ENCODE measurements at regions not wholly inside any gene's neighbourhood (a gene's known extent, or its start where the extent isn't known, plus 50 kb on each side); places are given as distances from the start of the nearest gene placed in this dataset.

DNA sequence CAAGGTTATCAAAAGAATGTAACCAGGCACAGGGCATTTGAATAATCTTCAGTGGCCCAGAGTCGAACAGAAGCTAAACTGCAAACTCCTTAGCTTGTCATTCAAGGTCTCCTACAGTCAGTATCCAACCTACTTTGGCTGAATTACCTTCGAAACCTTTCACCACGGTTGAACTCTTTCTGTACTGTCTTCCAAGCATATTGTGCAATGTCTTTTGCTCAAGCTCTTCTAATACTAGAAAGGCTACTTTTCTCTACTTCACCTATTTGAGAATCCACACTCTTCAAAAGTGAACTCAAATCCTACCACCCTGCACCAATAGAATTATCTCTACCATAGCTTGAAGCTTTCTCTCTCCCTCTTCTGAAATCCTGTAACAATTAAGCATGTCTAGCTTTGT, 142.9 kb downstream of the NR4A2 start:
- Mint-ChIP-seq H3K4me3 (no peak overlapping the region), H3K27ac (no peak overlapping the region), H3K27me3 (ENCODE audit: low read depth) (no peaks in the 10 kb centered on the region), H3K9me3 (no peaks in the 10 kb centered on the region), H3K36me3 (ENCODE audit: insufficient read depth in 1 of 3, low read depth in 3 of 3) (peaks cover 0 to 2% (median 0%) of the 10 kb centered on the region in 3 experiments; a peak in 2 of 7 replicates), H3K4me1 (peaks cover 7 to 11% of the 10 kb centered on the region in 2 experiments)
- Histone ChIP-seq H3K23ac (ENCODE audit: insufficient read length, low read depth, low read length) (no peak overlapping the region), H4K20me1 (ENCODE audit: control insufficient read depth, insufficient read depth, insufficient read length) (no peaks in the 10 kb centered on the region), H2BK12ac (ENCODE audit: insufficient read length, low read depth, low read length) (no peak overlapping the region), H3K14ac (ENCODE audit: insufficient read depth, low read length) (no peak overlapping the region), H2BK15ac (ENCODE audit: low read depth, low read length) (no peak overlapping the region), H3K9me3 (ENCODE audit: control insufficient read depth, low read depth, low read length) (no peaks in the 10 kb centered on the region), H3K56ac (ENCODE audit: insufficient read length, low read depth, low read length) (no peak overlapping the region), H2BK20ac (ENCODE audit: low read depth, low read length, poor library complexity, severe bottlenecking) (no peak overlapping the region), H2AK5ac (ENCODE audit: insufficient read length, low read length) (no peak overlapping the region), H3K4me2 (ENCODE audit: insufficient read depth, insufficient read length, low read length) (no peak overlapping the region), H3T11ph (ENCODE audit: low read length) (no peak overlapping the region), H3K4ac (ENCODE audit: low read depth, low read length) (no peak overlapping the region), H4K5ac (ENCODE audit: insufficient read length, low read depth, low read length) (no peak overlapping the region), H3K27ac (ENCODE audit: insufficient read length, low read depth, low read length) (no peak overlapping the region), H2BK120ac (ENCODE audit: low read depth, low read length, poor library complexity, severe bottlenecking) (no peak overlapping the region), H3K23me2 (ENCODE audit: insufficient read length, low read depth, low read length, poor library complexity, severe bottlenecking) (no peaks in the 10 kb centered on the region), H3K79me2 (ENCODE audit: insufficient read depth, low read length) (no peaks in the 10 kb centered on the region), H2BK5ac (ENCODE audit: insufficient read length, low read length) (no peak overlapping the region), H4K8ac (replicated peaks; ENCODE audit: insufficient read length, low read depth, low read length) (no peak overlapping the region), H3K4me1 (ENCODE audit: insufficient read depth, low read length) (no peaks in the 10 kb centered on the region; the same call in 1 of the 2 replicates), H3K27me3 (ENCODE audit: insufficient read depth, low read length) (no peaks in the 10 kb centered on the region), H3K18ac (ENCODE audit: insufficient read length, low read depth, low read length) (no peak overlapping the region), H4K91ac (ENCODE audit: insufficient read length, low read depth, low read length) (no peak overlapping the region), H3K9ac (ENCODE audit: extremely low read depth, insufficient read length, low read length) (no peak overlapping the region), H2AFZ (ENCODE audit: low read length) (no peak overlapping the region), H3K79me1 (ENCODE audit: insufficient read depth, low read depth, low read length, poor library complexity, severe bottlenecking) (no peaks in the 10 kb centered on the region)
- no CpG with 5 or more reads among the region's 3 CpGs for WGBS (ENCODE audit: extremely low coverage, insufficient read length, low lambda C conversion rate)
- no peak for DNase-seq
- TF ChIP-seq CTCF (conservative IDR thresholded peaks at IDR 0.05) = no peak

All from H9 (cell line).